ENCODE measurements at regions not wholly inside any gene's neighbourhood (a gene's known extent, or its start where the extent isn't known, plus 50 kb on each side); places are given as distances from the start of the nearest gene placed in this dataset.

DNA sequence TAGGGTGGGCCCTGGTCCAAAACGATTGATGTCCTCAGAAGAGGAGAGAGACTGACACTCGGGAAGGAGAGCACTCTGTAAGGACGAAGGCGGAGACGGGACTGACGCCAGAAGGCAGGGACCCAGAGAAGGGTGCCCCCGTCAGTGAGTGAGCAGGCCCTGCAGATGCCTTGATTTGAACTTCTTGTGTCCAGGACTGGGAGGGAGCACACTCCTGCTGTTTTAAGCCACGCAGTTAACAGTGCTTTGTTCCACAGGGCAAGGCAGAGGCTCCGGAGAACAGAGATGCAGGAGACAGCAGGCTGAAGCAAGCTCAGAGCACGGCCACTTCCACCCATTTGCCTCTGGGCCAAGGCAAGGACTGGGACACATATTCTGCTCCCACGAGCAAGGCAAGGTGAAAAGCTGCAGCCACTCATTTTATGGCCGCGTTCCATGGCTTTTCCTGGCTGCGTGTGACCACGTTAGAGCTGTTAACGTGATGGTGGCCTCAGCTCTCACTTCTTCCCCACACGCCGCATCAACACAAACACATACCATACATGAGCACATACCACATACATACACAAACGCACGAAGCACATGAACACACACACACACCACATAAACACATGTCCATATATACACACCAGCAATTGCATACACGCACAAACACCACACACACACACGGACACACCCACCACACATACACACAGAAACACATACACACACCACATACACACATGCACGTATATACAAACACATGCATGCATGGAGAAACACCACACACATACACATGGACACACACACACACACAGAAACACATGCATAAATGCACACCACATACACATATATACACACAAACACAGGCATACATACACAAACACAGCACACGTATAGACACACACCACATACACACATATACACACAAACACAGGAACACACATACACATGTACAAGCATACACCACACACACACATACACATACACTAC, 521.0 kb upstream of the MYT1L start:
- TF ChIP-seq TAF1 (conservative IDR thresholded peaks at IDR 0.05), result no peak
- no peak for TF ChIP-seq REST (IDR thresholded peaks at IDR 0.05)
- TF ChIP-seq, protein P1, sequence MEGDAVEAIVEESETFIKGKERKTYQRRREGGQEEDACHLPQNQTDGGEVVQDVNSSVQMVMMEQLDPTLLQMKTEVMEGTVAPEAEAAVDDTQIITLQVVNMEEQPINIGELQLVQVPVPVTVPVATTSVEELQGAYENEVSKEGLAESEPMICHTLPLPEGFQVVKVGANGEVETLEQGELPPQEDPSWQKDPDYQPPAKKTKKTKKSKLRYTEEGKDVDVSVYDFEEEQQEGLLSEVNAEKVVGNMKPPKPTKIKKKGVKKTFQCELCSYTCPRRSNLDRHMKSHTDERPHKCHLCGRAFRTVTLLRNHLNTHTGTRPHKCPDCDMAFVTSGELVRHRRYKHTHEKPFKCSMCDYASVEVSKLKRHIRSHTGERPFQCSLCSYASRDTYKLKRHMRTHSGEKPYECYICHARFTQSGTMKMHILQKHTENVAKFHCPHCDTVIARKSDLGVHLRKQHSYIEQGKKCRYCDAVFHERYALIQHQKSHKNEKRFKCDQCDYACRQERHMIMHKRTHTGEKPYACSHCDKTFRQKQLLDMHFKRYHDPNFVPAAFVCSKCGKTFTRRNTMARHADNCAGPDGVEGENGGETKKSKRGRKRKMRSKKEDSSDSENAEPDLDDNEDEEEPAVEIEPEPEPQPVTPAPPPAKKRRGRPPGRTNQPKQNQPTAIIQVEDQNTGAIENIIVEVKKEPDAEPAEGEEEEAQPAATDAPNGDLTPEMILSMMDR (IDR thresholded peaks at IDR 0.05; ENCODE audit: low read depth, low read length, missing input control), result no peak

Data from liver (tissue), 3 donors.